Subcutaneous abdominal adipose tissue (tissue), 5 donors: ENCODE measurements at regions not wholly inside any gene's neighbourhood (a gene's known extent, or its start where the extent isn't known, plus 50 kb on each side); places are given as distances from the start of the nearest gene placed in this dataset.

Experiments used
- H3K27ac ChIP-seq: one replicate; pipeline ENCODE4 v1.7.0; 2013; ENCODE audit warnings: low read depth, mild to moderate bottlenecking, inconsistent platforms, low read length, moderate library complexity
- H3K27me3 ChIP-seq, 5 donors: one replicate each; pipeline ENCODE4 v1.7.0; 2013; ENCODE audit warnings: low read length in 5 of 5, inconsistent platforms in 1 of 5; ENCODE audit not compliant: control insufficient read depth in 5 of 5, insufficient read depth in 4 of 5
- H3K36me3 ChIP-seq, 5 donors: one replicate each; pipeline ENCODE4 v1.7.0; 2013; ENCODE audit warnings: low read length in 5 of 5; ENCODE audit not compliant: control insufficient read depth in 5 of 5, insufficient read depth in 5 of 5
- H3K4me1 ChIP-seq, 5 donors: one replicate each; pipeline ENCODE4 v1.7.0; 2013; ENCODE audit warnings: low read length in 5 of 5, mild to moderate bottlenecking in 3 of 5, moderate library complexity in 1 of 5; ENCODE audit not compliant: control insufficient read depth in 5 of 5, insufficient read depth in 5 of 5
- H3K4me3 ChIP-seq, 5 donors: one replicate each; pipeline ENCODE4 v1.7.0; 2013; ENCODE audit warnings: low read length in 5 of 5, low read depth in 1 of 5
- H3K9ac ChIP-seq, 5 donors: one replicate each; pipeline ENCODE4 v1.7.0; 2013; ENCODE audit warnings: low read length in 5 of 5, mild to moderate bottlenecking in 4 of 5, moderate library complexity in 3 of 5
- H3K9me3 ChIP-seq, 5 donors: one replicate each; pipeline ENCODE4 v1.7.0; 2013; ENCODE audit warnings: low read length in 5 of 5; ENCODE audit not compliant: control insufficient read depth in 5 of 5
- donor health status: healthy.
- donor health status: healthy.
- donor health status: healthy.
- donor health status: healthy.
- donor health status: healthy.

GRCh38 chr12:89781946-89782550 lies 73.4 kb upstream of the ATP2B1 start:
- Histone ChIP-seq H3K27ac (no peak overlapping the region), H3K36me3 (no peaks in the 10 kb centered on the region), H3K4me3 (no peak overlapping the region), H3K27me3 (no peaks in the 10 kb centered on the region), H3K9ac (no peak overlapping the region), H3K4me1 (peaks cover 0 to 6% (median 0%) of the 10 kb centered on the region in 5 donors), H3K9me3 (peaks cover 0 to 8% (median 4%) of the 10 kb centered on the region in 5 donors)

GRCh38 chr12:89781156-89781555 lies 72.5 kb upstream of the ATP2B1 start:
- no peak overlapping the region for H3K4me3 ChIP-seq
- no peak overlapping the region for H3K9ac ChIP-seq
- H3K27me3 ChIP-seq: no peaks in the 10 kb centered on the region
- H3K27ac ChIP-seq: no peak overlapping the region
- no peaks in the 10 kb centered on the region for H3K9me3 ChIP-seq
- H3K4me1 ChIP-seq: peaks cover 0 to 6% (median 0%) of the 10 kb centered on the region in 5 donors
- no peaks in the 10 kb centered on the region for H3K36me3 ChIP-seq

- Histone ChIP-seq H3K27ac (no peak overlapping the region), H3K4me3 (no peak overlapping the region), H3K27me3 (no peaks in the 10 kb centered on the region), H3K9me3 (no peaks in the 10 kb centered on the region), H3K36me3 (no peaks in the 10 kb centered on the region), H3K9ac (no peak overlapping the region), H3K4me1 (peaks cover 0 to 6% (median 0%) of the 10 kb centered on the region in 5 donors)
Observed at GRCh38 chr12:89779090-89779489, 70.5 kb upstream of the ATP2B1 start.

- H3K9me3 ChIP-seq: no peaks in the 10 kb centered on the region
- no peaks in the 10 kb centered on the region for H3K27me3 ChIP-seq
- H3K27ac ChIP-seq: no peak overlapping the region
- no peak overlapping the region for H3K9ac ChIP-seq
- H3K4me3 ChIP-seq: no peak overlapping the region
- H3K36me3 ChIP-seq: no peaks in the 10 kb centered on the region
- H3K4me1 ChIP-seq: no peaks in the 10 kb centered on the region
Observed at GRCh38 chr12:89777733-89778379, 69.2 kb upstream of the ATP2B1 start.

- Histone ChIP-seq H3K4me1 (no peaks in the 10 kb centered on the region), H3K9me3 (no peaks in the 10 kb centered on the region), H3K4me3 (no peak overlapping the region), H3K9ac (no peak overlapping the region), H3K36me3 (no peaks in the 10 kb centered on the region), H3K27ac (no peak overlapping the region), H3K27me3 (no peaks in the 10 kb centered on the region)
Observed at GRCh38 chr12:89775986-89776365, 67.3 kb upstream of the ATP2B1 start.

GRCh38 chr12:89775063-89775985 lies 66.7 kb upstream of the ATP2B1 start:
- Histone ChIP-seq H3K9ac (no peak overlapping the region), H3K4me1 (no peaks in the 10 kb centered on the region), H3K9me3 (no peaks in the 10 kb centered on the region), H3K27ac (no peak overlapping the region), H3K4me3 (no peak overlapping the region), H3K36me3 (no peaks in the 10 kb centered on the region), H3K27me3 (no peaks in the 10 kb centered on the region)

GRCh38 chr12:89774645-89775044 lies 66.0 kb upstream of the ATP2B1 start:
- H3K4me3 ChIP-seq: no peak overlapping the region
- no peaks in the 10 kb centered on the region for H3K27me3 ChIP-seq
- H3K9me3 ChIP-seq: no peaks in the 10 kb centered on the region
- H3K9ac ChIP-seq: no peak overlapping the region
- H3K4me1 ChIP-seq: no peaks in the 10 kb centered on the region
- no peaks in the 10 kb centered on the region for H3K36me3 ChIP-seq
- H3K27ac ChIP-seq: no peak overlapping the region

GRCh38 chr12:89770391-89770790 lies 61.8 kb upstream of the ATP2B1 start:
- H3K27ac ChIP-seq: no peak overlapping the region

GRCh38 chr12:89769483-89769818 lies 60.8 kb upstream of the ATP2B1 start:
- H3K27ac ChIP-seq: no peak overlapping the region
- no peak overlapping the region for H3K9ac ChIP-seq
- no peak overlapping the region for H3K4me3 ChIP-seq
- H3K9me3 ChIP-seq: peaks cover 0 to 2% (median 0%) of the 10 kb centered on the region in 5 donors
- no peaks in the 10 kb centered on the region for H3K36me3 ChIP-seq
- no peaks in the 10 kb centered on the region for H3K27me3 ChIP-seq
- no peaks in the 10 kb centered on the region for H3K4me1 ChIP-seq

More at GRCh38 chr12:89770391-89770790, 61.8 kb upstream of the ATP2B1 start:
- no peaks in the 10 kb centered on the region for H3K36me3 ChIP-seq
- H3K4me3 ChIP-seq: no peak overlapping the region
- no peaks in the 10 kb centered on the region for H3K4me1 ChIP-seq
- peaks cover 0 to 2% (median 0%) of the 10 kb centered on the region in 5 donors for H3K9me3 ChIP-seq
- no peak overlapping the region for H3K9ac ChIP-seq
- no peaks in the 10 kb centered on the region for H3K27me3 ChIP-seq
